Activated CD8-positive, alpha-beta memory T cell treated with anti-CD3 and anti-CD28 coated beads, Interleukin-2, amount 50 U/mL, for 24 hours (primary cell): ENCODE measurements at regions not wholly inside any gene's neighbourhood (a gene's known extent, or its start where the extent isn't known, plus 50 kb on each side); places are given as distances from the start of the nearest gene placed in this dataset.
"Not testable (repeated sequence)": the region's sequence is repeated elsewhere in the genome, so short reads cannot be mapped to it uniquely, and the experiment has no call there.

Experiments
- DNase-seq: peaks from one replicate; pipeline ENCODE4 v3.0.0-alpha.2; 2020; ENCODE audit errors: extremely low read depth

DNA sequence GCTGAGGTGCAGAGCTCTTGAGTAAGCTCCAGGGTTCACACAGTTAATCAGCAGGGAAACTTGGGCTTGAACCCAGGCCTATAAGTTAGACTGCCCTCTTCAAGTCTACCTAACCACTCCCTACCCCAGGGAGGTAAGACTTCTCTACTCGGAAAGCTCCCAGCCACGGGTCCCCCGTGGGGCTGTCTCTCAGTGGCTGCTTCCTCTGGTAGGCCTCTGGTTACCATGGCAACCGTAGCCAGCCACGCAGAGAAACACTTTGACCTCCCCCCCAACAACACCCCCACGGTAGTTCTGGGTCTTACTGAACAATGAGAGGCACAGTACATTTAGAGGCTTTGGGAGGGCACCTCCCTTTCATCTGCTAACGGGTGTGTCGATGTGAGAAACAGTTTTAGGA is 245.2 kb downstream of the AACS start:
- DNase-seq = no peak

DNA sequence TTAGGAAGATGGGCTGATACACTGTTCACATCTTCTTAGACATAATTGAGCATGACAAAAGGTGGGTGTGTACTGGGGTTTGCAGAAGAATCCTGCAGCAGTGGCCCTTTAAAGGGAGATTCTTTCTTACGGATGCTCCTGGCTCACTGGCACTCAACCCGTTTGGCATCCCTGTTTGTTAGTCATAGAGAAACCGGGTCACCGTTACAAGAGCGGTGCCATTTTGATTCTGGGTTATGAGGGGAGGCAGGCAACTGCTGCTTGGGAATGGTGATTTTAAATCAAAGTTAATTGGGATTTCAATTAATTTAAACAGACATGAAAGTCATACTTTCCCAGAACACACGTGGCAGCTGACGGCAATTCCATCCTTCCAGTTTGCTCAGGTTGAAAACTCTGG is 245.8 kb downstream of the AACS start:
- DNase-seq = no peak

DNA sequence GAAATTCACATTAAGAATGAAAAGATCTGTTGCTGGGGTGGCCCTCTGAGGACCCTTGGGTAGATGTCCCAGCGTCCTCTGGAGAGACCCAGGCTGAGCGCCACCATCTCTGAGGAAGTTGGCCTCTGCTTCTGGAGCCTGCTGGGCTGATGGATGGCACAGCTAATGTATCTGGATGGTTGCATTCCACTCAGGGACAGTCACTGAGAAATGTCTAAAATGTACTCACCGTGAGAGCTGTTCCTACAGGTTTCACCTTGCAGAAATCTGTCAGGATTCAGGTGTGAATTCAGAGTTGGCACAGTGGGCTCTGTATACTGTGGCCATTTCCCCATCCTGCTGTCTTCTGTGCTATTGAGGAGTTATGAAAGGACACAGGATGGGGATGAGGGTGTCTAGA is 247.2 kb downstream of the AACS start:
- no peak for DNase-seq

DNA sequence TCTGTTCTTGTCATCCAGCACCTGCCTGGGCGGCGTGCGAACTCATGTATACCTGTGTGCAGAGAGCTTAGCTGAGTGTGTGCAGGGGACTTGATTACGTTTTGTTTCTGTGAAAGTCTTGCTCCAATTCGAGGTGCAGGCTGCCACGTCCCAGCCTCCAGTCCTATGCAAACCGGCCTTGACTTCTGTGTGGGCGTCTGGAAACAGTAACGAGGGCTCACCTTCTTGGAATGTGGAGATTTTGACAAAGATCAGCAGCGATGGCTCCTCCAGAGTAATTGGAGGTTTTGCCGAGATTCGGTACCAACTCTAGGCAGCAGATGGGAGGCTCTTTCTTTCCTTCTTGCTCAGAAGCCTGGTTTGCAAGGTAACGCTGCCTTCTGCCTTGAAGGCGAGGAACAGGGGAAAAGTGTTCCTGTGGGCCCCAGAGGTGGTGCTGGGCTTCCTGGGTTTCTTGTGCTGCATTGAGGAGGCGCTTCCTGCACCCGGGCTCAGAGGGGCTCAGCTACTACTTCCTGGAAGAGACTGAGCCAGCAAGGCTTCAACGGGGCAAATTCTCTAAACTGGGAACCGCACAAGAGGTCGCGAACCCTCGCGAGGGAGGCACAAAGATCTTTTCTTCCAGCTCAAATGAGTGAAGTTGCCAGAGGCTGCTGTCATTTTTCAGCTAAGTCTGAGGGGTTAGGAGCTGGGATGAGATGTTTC is 249.0 kb downstream of the AACS start:
- DNase-seq = no peak

DNA sequence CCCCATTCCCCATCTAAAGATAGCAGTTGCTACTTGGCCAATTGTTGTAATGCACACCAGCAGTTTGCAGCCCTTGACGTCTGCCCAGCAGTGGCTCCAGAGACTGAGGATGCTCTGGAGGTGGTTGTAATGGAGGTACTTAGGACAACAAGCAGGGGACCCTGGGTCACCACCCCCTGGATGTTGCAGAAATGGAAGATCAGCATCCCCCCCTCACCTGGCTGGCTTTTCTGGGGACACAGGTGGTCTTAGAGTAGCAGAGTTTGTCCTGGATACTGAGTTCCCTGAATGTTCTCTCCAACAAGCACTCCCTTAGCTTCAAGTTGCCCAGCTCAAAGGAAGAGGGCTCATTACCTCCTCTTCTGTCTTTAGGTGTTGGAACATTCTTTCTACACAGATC is 250.5 kb downstream of the AACS start:
- no peak for DNase-seq

DNA sequence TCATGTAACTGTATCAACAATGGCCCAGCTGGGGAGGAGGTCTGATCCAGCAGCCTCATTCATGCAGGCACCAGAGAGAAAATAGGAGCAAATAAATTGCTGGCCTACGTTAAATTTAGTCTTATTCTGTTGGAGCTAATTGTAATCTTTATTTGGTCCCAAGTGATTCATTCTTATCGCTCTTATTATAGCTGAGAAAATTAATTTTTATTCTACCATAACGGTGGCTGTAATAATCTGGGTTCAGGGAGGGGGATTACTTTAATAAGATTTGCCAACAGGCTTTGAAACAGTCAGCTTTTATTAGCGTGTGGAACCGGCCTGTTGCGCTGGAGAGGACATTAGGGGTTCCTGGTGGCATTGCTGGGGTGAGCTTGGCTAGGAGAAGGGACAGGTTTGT is 254.9 kb downstream of the AACS start:
- no peak for DNase-seq

DNA sequence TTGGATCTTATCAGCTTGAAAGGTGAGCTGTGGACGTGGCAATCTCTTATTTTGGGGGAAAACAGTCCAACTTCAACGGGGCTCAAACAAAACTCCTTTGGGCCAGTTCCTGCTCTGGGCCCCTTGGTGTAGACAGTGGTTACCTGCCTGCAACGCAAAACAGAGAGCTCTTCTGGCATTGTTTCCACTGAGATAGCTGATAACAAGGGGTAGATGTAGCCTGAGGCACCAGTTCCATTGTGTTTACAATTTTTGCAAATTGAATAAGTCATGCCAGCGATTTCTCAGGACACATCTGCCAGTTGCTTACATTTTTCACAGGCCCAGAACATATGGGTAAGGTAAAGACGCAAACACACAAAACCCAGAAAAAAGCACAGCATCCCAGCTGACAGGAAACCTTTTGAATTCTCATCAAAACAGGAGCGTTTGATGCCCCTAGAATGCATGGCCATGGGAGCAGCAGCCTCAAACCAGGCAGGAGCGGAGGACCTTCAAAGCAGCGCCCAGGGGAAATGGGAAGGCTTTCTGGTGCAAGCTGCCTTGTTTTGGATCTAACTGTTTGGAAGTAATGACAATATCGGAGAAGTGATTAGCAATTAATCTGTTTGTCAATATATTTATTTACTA is 259.7 kb downstream of the AACS start:
- no peak for DNase-seq

DNA sequence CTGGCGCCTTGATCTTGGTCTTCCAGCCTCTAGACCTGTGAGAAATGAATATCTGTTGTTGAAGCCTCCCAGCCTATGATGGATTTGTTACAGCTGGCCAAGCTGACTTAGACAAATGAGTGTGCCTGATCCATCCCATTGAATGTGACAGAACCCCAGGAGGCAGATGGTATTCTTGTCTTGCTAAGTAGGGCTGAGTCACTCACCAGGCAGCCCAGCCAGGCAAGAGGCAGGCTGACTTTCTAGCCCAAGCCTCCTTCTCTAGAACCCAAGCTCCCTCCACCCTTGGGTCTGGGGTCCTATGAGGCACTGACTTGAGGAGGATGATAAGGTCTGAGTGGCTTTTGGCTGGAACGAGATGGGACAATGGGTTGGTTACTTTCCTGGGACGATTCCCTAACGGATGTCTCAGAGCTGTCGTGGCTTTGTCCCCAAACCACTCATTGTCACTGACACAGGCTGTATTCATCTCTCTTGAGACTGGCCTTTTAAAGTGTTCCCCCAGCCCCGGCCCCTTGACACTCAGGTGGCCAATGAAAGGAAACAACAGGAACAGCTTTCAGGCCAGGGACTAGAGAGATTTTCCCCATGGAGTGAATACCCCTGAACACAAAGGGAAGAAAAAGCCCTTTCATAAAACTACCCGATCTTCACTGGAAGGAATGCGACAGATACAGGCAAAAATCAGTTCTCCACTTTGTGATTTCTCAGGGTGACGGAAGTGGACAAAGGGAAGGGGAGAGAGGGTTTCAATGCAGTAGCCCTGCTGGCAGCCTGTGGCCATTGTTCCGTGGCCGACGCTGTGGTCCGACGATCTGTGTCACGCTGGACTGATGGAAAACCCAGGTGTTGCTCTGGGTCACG is 264.2 kb downstream of the AACS start:
- no peak for DNase-seq

DNA sequence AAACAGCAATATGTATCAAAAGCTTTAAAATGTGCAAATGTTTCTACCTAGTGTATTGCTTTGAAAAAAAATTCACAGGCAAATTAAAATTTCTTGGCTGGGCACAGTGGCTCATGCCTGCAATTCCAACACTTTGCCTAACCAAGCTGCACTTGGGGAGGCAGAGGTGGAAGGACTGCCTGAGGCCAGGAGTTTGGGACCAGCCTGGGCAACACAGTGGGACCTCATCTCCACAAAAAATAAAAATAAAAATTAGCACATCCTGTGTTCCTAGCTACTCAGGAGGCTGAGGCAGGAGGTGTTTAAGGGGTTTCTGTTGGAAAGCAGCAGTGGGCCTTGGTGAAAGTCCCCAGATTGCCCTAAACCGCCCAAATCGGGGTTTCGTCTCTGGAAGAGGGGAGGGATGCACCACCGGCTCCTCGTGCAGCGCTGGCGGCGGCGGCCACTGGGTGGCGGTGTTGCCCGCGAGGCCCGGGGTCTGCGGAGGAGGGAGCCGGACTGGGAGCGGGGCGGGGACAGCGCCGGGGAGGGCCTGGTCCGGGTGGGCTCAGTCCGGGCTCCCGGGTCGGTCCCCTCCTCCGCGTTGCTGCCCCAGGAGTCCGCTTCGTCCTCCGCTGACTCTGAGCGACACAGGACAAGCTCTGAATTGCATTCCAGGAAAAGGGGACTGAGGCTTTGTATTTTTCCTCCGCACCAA is 265.6 kb downstream of the AACS start:
- DNase-seq = peak; percentile 1

DNA sequence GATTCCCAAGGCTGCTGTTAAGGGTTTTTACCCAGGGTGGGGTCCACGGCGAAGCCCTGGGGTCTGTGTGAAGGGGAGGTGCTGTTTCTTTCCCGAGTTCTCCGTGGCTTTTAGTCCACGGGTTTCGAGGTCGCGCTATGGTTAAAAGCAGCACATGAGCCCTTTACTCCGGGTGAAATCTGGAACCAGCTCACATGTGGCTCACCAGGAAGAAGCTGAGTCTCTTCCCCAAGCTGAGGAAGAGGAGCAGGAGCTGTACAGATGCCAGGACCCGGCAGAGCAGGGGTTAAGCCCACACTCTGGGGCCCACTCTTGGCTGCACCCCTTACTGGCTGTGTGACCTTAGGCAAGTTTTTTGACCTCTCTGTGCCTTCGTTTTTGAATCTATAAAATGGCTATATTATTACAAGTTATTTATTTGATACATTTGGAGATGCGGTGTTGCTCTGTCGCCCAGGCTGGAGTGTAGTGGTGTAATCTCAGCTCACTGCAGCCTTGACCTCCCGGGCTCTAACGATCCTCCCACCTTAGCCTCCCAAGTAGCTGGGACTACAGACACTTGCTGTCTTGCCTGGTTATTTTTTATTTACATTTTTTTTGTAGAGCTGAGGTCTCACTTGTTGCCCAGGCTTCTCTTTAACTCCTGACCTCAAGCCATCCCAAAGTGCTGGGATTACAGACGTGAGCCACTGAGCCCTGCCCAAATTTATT is 266.3 kb downstream of the AACS start:
- no peak for DNase-seq

DNA sequence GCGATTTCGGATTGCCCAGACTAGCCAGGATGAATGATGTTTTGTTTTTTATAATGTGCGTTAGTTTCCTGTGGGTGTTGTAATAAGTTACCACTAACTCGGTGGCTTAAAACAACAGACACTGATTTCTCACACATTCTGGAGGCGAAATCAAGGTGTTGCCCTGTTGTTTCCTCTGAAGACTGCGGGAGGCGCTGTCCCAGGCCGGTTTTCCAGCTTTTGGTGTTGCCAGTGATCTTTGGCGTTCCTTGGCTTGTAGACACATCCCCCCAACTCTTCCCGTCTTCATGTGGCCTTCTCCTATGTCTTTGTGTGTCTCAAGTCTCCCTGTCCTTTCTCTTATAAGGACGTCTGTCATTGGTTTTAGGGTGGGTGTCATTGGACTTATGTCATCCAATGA is 267.7 kb downstream of the AACS start:
- no peak for DNase-seq

DNA sequence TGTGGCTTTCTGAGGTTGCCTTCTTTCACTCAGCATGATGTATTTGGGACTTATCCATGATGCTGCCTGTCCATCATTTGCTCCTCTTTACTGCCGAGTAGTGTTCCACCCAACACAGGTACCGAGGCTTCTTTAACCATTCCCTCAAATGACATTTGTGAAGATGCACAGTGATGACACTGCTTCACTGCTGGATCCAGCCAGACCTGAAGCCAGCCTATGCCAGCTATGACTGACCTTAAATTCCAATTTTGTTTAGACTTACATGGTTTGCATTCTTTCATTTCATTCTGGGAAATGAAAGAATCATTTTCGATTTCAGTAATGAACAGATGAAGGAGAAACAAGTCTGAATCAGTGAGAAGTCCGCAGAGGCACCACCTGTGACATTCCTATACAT is 271.0 kb downstream of the AACS start:
- DNase-seq = no peak

DNA sequence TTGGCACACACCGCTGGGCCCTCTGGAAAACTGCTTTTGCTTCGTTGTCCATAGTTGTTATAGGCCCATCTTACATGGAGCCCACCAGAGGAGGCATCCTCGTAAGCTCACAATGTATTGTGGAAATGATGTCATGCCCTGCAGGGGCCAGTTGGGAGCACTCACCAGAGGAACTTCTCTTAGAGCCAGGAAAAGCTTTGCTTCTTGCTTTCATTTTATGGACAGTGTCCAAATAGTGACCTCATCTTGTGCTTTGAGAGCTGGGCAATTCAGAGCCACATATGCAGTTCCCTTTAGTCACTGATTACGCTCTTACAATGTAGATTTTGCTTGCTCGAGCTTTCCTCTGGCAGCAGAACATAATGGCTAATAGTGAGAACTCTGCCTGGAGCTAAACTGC is 275.6 kb downstream of the AACS start:
- no peak for DNase-seq

DNA sequence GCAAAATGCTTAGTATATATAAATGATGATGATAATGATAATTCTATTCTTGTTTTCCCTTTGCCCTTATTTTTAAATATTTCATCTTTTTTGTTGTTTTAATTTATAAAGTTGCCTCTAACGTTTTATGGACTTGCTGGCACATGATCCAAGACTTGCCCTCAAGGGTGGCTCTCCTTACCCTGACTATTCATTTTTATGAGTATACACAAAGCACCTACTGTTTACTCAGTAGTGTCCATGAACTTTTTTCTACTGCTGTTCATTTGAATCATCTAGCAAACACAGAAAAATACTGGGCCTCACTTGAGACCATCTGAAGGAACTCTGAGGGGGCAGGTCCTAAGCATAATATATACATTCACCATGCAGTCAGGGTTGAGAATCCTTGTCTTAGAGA is 276.2 kb downstream of the AACS start:
- DNase-seq = no peak

DNA sequence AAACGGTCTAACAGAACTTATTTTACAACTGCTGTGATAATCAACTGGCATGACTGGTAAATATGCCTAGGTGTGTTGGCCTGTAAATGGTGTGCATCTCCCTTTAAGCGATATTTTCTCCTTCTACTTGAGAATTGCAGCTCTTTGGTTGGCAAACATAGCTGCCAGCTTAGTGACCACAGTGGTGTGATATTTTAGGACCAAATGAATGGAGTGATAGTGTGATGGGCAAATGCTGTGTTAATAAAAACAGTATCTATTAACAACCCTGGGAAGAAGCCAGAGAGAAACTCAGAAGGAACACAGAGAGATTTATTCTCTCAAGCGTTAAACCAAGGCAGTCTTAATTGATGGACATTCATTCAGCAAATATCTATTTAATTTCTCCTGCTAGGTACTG is 278.4 kb downstream of the AACS start:
- DNase-seq = no peak

DNA sequence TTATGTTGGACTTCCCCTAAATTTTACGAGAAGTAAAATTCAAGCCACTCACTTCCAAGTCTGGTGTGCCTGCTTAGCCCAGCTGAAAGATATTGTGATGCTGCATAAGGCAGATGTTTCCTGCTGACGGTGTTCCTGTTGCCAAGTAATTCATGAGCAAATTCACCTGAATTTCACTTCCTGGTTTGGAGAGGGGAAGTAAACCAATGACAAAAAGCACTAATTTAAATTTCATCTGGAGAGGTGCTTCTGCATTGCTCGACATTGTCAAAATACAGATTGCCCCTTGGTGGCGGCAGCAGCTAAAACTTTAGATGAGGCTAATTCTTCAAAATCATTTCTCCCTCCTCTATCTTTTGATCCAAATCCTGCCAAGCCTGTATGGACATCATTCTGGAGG is 281.1 kb downstream of the AACS start:
- DNase-seq = no peak

DNA sequence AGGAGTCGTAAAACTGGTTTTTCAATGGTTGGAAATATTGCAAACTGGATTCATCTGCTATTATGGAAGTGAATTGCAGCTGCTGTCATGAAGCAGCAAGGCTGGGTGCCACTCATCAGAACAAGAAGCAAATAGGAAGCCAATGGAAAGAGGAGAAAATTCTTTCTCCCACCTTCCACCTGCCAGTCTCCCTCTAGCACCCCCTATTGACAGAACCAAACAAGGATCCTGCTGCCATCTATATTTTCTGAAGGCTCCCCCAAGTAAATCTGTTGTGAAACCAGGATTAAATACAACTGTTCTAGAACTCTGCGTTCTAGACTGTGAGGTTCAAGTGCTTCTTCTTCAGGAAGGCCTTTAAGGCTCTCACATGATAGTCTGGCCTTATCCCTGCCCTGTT is 286.6 kb downstream of the AACS start:
- DNase-seq = no peak

DNA sequence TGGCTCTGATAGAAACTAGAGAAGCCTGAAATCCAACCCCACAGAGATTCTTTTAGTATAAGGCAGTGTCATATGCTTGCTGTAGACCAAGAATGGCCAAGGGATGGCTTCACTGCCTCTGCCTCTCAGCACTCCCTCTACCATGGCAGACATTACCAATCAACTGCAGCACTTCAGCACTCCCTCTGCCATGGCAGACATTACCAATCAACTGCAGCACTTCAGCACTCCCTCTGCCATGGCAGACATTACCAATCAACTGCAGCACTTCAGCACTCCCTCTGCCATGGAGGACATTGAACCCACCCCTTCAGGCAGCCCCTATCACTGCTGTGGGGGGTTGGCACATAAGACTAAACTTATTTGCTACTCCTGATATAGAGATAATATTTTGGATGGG is 287.8 kb downstream of the AACS start:
- DNase-seq = not testable (repeated sequence)

DNA sequence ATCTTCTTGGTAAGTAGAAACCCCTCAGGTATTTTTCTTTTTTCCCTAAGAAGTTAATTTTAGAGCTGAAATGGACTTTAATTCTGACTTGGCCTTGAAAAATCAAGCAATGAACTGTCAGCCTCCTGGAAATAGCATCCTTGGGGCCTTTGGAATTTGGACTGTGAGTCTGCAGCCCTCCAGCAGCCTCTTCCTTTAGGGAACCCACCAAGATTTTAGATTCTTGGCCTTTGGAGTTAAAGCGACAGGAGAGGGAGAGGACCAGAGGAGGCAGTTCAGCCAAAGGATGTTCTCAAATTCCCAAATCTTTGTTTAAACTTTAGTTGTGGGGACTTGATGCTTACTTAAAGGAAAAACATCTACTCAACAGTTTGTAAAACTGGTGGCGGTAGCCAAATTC is 288.6 kb downstream of the AACS start:
- no peak for DNase-seq

DNA sequence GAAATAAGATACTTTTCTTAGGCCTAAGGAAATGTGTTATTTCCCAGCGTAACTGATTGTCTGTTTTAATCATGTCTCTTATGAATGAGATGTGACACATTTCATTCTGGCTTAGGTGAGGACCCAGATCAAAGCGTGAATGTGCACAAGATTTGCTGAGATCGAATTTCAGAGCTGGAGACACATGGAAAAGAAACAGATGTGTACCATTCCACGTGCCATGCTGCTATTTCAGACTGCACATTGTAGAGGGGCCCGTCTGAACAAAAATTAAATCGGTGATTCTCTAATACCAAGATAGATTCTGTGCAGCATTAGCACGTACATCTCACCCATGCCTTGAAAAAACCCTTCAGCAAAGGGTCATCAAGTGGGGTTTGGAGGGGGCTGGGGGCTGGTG is 290.4 kb downstream of the AACS start:
- no peak for DNase-seq

DNA sequence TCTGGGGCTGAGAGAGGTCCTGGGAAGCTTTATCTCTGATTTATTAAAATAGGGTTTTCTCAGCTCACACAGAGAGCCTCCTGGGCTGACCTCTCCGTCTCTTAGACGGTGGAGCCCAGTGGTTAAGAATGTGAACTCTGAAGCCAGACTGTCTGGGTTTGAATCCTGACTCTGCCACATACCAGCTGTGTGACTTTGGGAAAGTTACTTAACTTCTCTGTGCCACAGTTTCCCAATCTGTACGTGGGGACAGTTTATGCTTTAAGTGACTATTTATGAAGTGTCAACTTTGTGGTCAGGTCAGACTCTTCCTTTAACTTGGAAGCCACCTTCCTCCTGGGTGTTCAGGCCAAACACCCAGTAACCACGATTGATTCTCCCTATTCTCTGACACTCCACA is 290.9 kb downstream of the AACS start:
- DNase-seq = no peak

DNA sequence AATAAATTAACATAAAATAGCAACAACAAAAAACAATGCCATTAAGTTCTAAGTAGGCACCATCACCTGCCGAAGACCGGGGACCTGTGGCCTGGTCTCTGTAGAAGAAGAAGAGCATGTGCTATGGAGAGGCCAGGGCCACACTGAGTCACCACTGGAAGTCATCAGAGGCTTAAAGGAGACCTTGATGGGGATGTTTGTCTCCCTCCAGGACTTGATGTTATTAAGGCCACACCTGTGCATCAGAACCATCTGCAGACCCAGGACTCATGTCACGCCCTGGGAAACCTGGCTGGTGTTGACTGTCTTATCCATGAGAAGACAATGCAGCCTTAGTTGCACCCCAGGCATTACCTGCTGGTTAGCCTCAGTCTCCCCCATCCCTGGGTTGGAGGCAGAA is 292.3 kb downstream of the AACS start:
- DNase-seq = no peak
